Suprapubic skin (tissue), 3 donors: ENCODE measurements at regions not wholly inside any gene's neighbourhood (a gene's known extent, or its start where the extent isn't known, plus 50 kb on each side); places are given as distances from the start of the nearest gene placed in this dataset.

Source experiments
- POLR2A ChIP-seq, 2 donors: fragments of 450-650 bp; IDR thresholded peaks; one replicate each; pipeline ENCODE4 v1.6.1; 2017; ENCODE audit warnings: antibody characterized with exemption in 2 of 2, mild to moderate bottlenecking in 2 of 2, moderate library complexity in 2 of 2
- TF ChIP-seq, protein P1 (sequence below), 2 donors: fragments of 200-600 bp in 1 of 2; fragments of 450-650 bp in 1 of 2; sonication (generic) in 1 of 2; IDR thresholded peaks; one replicate each; pipeline ENCODE4 v1.5.1; 2016 to 2019; ENCODE audit warnings: antibody characterized with exemption in 2 of 2, mild to moderate bottlenecking in 1 of 2, moderate library complexity in 1 of 2

DNA sequence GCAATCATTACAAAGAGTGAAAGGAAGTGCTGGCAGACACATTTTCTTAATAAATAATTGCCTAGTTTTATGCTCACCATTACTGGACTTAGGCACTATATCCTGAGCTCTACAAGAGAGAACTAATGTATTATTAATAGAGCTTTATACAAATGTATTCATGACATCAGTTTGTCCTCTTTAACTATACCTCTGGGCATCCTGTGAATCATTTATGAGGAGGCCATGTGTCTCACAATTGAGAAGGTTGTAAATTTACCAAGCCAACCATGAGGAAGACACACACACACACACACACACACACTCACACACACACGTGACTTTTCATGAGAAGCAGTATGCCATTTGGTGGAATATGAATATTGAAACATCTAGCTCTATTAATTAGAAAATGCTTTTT, 728.2 kb downstream of the ARAP2 start:
- TF ChIP-seq, protein P1, sequence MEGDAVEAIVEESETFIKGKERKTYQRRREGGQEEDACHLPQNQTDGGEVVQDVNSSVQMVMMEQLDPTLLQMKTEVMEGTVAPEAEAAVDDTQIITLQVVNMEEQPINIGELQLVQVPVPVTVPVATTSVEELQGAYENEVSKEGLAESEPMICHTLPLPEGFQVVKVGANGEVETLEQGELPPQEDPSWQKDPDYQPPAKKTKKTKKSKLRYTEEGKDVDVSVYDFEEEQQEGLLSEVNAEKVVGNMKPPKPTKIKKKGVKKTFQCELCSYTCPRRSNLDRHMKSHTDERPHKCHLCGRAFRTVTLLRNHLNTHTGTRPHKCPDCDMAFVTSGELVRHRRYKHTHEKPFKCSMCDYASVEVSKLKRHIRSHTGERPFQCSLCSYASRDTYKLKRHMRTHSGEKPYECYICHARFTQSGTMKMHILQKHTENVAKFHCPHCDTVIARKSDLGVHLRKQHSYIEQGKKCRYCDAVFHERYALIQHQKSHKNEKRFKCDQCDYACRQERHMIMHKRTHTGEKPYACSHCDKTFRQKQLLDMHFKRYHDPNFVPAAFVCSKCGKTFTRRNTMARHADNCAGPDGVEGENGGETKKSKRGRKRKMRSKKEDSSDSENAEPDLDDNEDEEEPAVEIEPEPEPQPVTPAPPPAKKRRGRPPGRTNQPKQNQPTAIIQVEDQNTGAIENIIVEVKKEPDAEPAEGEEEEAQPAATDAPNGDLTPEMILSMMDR (IDR thresholded peaks at IDR 0.05) = no peak
- TF ChIP-seq POLR2A (IDR thresholded peaks at IDR 0.05) = no peak
